ENCODE measurements at regions not wholly inside any gene's neighbourhood (a gene's known extent, or its start where the extent isn't known, plus 50 kb on each side); places are given as distances from the start of the nearest gene placed in this dataset.
A peak's percentile ranks its signal among the peaks of the same experiment; 100 is the strongest.

DNA sequence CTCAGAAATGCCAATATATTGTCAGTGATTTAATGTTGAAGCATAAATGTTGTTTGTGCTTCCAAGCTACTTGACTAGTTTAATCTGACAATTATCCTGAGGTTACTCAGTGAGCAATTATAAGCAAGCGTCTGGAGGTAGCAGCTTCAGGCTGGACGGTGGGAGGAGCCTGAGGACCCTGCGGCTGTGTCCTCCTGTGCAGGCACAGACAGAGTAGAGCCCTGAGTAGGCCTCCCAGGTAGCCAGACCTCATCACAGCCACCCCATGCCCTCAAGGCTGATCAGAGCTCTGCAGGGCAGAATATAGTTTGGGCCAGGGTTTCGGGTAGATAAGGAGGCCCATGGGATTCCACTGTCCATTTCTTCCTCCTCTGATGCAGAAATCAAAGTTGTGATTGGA is 153.6 kb downstream of the DRD1 start:
- H3K4me1 ChIP-seq (replicated peaks): peaks cover 48% of the 10 kb centered on the region
- DNase-seq (ENCODE audit: low read depth in 1 of 2, low spot score in 2 of 2): no peak
- H3K27me3 ChIP-seq (replicated peaks): no peaks in the 10 kb centered on the region
- H3K9me3 ChIP-seq (replicated peaks): no peaks in the 10 kb centered on the region
- H3K4me3 ChIP-seq: no peak overlapping the region
- no peak overlapping the region for H3K27ac ChIP-seq
- no peaks in the 10 kb centered on the region for H3K36me3 ChIP-seq

DNA sequence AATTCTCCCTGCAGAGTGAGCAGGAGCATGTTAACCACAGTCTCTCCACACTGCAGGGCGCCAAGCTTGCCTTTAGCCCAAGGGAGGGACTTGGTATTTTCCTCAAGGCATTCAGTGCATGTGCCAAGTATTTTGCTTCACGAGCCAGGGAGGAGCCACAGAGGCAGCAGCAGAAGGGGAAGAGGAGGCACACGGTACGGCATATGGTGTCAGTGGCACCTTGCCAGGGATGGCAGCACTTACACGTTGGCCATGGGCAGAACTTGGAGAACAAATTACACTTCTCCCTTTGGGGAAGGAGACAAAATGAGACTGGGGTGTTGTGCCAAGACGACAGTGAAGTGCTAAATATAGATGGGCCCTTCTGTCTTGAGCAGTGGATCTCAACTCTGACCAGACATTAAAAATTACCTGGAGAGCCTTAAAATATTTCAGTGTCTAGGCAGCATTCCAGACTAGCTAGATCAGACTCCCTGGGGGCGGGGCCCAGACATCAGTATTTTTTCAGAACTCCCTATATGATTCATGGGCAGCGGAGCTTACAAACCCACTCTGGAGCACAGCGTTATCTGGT is 155.8 kb downstream of the DRD1 start:
- peak; percentile 87 to 93 for DNase-seq (ENCODE audit: low read depth in 1 of 2, low spot score in 2 of 2)
- no peaks in the 10 kb centered on the region for H3K36me3 ChIP-seq
- H3K27ac ChIP-seq: peak overlapping the region; percentile 58
- H3K4me1 ChIP-seq (replicated peaks): peaks cover 55% of the 10 kb centered on the region
- H3K27me3 ChIP-seq (replicated peaks): no peaks in the 10 kb centered on the region
- no peaks in the 10 kb centered on the region for H3K9me3 ChIP-seq (replicated peaks)
- no peak overlapping the region for H3K4me3 ChIP-seq

DNA sequence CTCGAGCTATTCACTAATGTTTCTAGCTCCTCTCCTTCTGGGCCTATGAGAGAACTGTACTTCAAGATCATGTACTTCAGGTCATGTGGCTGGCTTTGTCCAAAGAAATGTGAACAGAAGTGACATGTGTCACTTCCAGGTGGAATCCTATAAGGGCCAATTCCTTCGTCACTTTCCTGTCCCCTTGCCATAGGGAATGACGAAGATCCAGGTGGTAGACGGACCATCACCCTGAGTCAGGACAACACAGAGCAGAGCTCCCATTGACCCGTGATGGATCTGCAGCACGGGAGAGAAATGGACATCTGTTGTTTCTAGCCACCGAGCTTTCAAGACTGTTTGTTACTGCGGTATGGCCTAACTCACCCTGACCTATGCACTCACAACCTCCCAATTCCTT is 157.0 kb downstream of the DRD1 start:
- no peaks in the 10 kb centered on the region for H3K36me3 ChIP-seq
- H3K27ac ChIP-seq: no peak overlapping the region; the same call in 1 of the 2 replicates
- H3K9me3 ChIP-seq (replicated peaks): no peaks in the 10 kb centered on the region
- H3K27me3 ChIP-seq (replicated peaks): no peaks in the 10 kb centered on the region
- H3K4me1 ChIP-seq (replicated peaks): peaks cover 47% of the 10 kb centered on the region
- no peak overlapping the region for H3K4me3 ChIP-seq
- DNase-seq (ENCODE audit: low read depth in 1 of 2, low spot score in 2 of 2): no peak

DNA sequence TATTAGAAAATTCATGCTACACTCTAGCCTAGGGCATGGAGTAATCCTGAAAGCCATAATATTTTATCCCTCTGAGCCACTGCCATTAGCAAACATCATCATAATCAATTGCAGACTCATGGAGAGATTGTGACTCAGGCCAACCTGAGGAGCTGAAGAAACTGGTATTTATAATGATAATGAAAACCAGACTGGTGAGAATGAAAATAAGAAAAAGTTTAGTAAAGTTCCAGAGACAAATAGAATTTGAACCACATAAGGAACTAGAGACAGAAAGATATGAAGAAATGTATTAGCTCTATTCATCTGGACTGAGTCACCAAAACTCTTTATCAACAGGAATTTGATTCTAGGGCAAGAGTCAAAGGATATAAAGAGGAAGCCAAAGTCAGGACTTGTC is 158.7 kb downstream of the DRD1 start:
- H3K9me3 ChIP-seq (replicated peaks): no peaks in the 10 kb centered on the region
- H3K4me3 ChIP-seq: no peak overlapping the region
- DNase-seq (ENCODE audit: low read depth in 1 of 2, low spot score in 2 of 2): peak in 1 of 2 experiments; percentile 25
- H3K4me1 ChIP-seq (replicated peaks): peaks cover 37% of the 10 kb centered on the region
- H3K36me3 ChIP-seq: no peaks in the 10 kb centered on the region
- H3K27me3 ChIP-seq (replicated peaks): no peaks in the 10 kb centered on the region
- no peak overlapping the region for H3K27ac ChIP-seq

DNA sequence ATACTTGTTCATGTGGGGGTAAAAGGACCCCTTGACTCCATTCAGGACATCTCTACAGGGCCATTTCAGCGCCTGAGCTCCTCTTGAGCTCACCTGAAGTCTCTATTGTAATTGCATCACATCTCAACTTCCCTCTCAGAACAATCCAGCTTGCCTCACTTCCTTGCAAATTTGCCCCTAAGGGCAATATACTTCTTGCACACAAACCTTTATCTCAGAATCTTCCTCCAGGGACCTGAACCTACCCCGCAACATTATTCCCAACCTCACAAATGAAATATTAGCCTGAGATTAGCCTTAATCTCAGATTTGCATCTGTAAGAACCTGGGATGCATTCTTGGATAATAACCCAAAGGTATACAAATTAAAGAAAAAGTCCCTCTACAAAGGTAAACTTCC is 159.2 kb downstream of the DRD1 start:
- no peak for DNase-seq (ENCODE audit: low read depth in 1 of 2, low spot score in 2 of 2)
- Histone ChIP-seq H3K9me3 (replicated peaks) (no peaks in the 10 kb centered on the region), H3K27me3 (replicated peaks) (no peaks in the 10 kb centered on the region), H3K36me3 (no peaks in the 10 kb centered on the region), H3K27ac (no peak overlapping the region), H3K4me3 (no peak overlapping the region), H3K4me1 (replicated peaks) (peaks cover 37% of the 10 kb centered on the region)

DNA sequence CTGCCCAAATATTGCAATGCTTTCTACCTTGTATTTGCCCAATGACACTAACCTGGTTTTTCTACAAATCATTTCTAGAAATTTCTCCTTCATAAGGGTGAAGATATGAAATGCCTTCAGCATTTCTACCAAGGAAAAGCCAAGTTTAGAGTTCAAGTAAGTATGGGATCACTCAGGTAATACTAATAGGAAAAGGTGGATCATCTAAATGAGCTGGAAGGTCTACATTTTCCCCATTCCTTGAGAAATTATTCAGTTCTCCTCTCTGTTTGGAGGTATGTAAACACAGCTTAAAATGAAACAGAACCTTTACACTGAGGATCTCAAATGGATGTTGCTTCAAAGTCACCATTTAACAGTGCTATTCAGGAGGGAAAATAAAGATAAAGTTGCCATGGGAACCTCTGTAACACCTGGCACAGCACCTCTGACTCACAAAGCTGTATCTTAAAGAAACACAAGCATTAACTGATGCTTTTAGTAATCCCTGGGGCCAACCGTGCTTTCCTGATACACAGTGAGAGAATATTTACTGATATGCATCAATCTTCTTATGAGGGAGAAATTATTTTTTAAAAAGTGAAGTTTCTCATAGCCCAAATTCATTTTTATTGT is 161.3 kb downstream of the DRD1 start:
- H3K27ac ChIP-seq: no peak overlapping the region
- DNase-seq (ENCODE audit: low read depth in 1 of 2, low spot score in 2 of 2): no peak
- no peaks in the 10 kb centered on the region for H3K36me3 ChIP-seq
- no peaks in the 10 kb centered on the region for H3K27me3 ChIP-seq (replicated peaks)
- H3K4me1 ChIP-seq (replicated peaks): peaks cover 23% of the 10 kb centered on the region
- no peak overlapping the region for H3K4me3 ChIP-seq
- H3K9me3 ChIP-seq (replicated peaks): no peaks in the 10 kb centered on the region

DNA sequence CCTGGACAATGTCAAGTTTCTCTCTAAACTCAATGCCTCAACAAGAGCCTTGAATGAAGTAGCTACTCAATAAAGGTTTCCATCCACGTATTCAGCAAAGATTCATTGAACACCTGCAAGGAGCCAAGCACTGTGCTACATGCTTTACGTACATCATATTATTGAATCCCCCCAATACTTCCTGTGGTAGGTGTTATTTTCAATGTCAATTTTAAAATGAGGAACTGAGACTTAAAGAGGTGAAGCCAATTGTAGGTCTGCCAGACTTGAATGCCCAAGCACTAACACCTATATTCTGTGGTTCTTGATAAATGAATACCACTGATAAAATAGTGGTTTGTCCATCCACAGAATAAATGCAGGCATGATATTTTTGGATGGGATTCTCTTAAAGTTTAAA is 162.3 kb downstream of the DRD1 start:
- no peak for DNase-seq (ENCODE audit: low read depth in 1 of 2, low spot score in 2 of 2)
- Histone ChIP-seq H3K27ac (no peak overlapping the region), H3K4me3 (no peak overlapping the region), H3K36me3 (no peaks in the 10 kb centered on the region), H3K4me1 (replicated peaks) (peaks cover 14% of the 10 kb centered on the region), H3K9me3 (replicated peaks) (no peaks in the 10 kb centered on the region), H3K27me3 (replicated peaks) (no peaks in the 10 kb centered on the region)

DNA sequence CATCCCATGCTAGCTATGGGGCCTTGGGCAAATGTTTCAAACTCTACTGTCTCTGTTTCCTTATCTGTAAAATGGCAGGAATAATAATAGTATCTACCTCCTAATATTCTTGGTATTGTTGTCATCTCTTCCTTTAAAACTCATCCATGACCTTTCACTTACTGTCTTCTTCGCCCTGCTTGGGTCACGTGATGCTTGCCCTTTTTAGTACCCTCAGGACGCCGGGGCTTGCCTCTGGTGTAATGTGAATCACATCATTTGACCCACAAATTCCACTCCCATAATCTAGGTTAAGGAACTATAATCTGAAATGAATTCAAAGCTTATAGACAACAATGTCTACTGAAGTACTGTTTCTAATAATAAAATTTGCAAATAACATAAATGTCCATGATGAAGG is 162.7 kb downstream of the DRD1 start:
- Histone ChIP-seq H3K4me1 (replicated peaks) (peaks cover 18% of the 10 kb centered on the region), H3K36me3 (no peaks in the 10 kb centered on the region), H3K4me3 (no peak overlapping the region), H3K27me3 (replicated peaks) (no peaks in the 10 kb centered on the region), H3K27ac (no peak overlapping the region), H3K9me3 (replicated peaks) (no peaks in the 10 kb centered on the region)
- no peak for DNase-seq (ENCODE audit: low read depth in 1 of 2, low spot score in 2 of 2)

DNA sequence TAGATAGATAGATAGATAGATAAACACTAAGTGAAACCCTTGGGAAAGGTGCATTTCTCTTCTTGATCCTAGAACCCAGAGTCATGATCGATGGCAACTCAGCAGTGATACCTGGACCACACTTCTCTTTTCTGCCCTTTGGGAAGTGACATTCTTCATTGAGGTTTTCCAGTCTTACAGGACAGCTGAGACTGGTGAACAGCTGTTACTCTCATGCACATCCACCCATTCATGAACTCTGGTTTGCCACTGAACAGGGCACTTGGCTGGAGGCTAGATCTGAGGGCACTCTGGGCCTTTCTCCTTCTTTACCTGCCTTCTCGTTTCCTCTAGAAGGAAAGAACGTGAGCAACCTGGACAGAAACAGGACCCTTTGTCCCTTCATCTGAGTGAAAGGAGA is 164.5 kb downstream of the DRD1 start:
- H3K4me1 ChIP-seq (replicated peaks): peaks cover 14% of the 10 kb centered on the region
- H3K36me3 ChIP-seq: no peaks in the 10 kb centered on the region
- H3K9me3 ChIP-seq (replicated peaks): no peaks in the 10 kb centered on the region
- no peaks in the 10 kb centered on the region for H3K27me3 ChIP-seq (replicated peaks)
- DNase-seq (ENCODE audit: low read depth in 1 of 2, low spot score in 2 of 2): no peak
- H3K4me3 ChIP-seq: no peak overlapping the region
- no peak overlapping the region for H3K27ac ChIP-seq

DNA sequence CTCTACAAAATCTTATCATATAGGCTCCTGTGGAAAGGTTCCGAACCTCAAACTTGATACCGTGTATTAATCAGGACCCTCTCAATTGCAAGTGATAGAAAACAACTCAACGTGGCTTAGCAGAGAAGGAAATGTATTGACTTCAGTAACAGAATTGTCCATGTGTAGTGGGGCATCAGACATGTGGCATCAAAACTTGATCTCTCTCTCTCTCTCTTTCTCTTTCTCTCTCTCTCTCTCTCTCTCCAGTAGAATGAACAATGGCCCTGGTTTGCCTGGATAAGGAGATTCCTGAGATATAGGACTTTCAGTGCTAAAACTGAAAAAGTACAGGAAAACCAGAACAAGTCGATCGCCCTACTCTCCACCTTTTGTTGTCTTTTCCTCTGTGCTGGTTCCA is 168.2 kb downstream of the DRD1 start:
- Histone ChIP-seq H3K27me3 (replicated peaks) (no peaks in the 10 kb centered on the region), H3K4me3 (no peak overlapping the region)
- peak in 1 of 2 experiments; percentile 73 for DNase-seq (ENCODE audit: low read depth in 1 of 2, low spot score in 2 of 2)

DNA sequence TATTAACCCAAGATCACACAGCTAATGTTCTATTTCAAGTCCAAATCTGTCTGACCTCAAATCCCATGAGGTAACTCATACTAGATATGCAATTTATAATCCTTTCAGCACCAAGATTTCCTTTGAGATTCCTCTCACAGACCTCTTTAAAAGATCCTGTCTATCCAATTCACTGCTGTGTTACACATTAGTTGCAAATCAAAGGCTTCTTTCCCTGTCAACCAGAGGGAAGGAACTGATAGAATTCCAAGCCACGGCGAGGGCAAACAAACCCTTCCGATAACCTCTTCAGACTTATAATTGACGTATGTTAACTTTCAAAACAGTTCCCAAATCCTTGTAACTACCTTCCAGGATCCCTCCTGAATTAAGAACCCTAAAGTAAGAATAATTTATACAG is 168.9 kb downstream of the DRD1 start:
- no peak overlapping the region for H3K27ac ChIP-seq
- DNase-seq (ENCODE audit: low read depth in 1 of 2, low spot score in 2 of 2): no peak
- H3K4me3 ChIP-seq: no peak overlapping the region
- peaks cover 14% of the 10 kb centered on the region for H3K4me1 ChIP-seq (replicated peaks)
- H3K9me3 ChIP-seq (replicated peaks): no peaks in the 10 kb centered on the region
- H3K27me3 ChIP-seq (replicated peaks): no peaks in the 10 kb centered on the region
- H3K36me3 ChIP-seq: no peaks in the 10 kb centered on the region

More for the DNA sequence above, 168.2 kb downstream of the DRD1 start:
- no peaks in the 10 kb centered on the region for H3K36me3 ChIP-seq
- no peaks in the 10 kb centered on the region for H3K9me3 ChIP-seq (replicated peaks)
- no peak overlapping the region for H3K27ac ChIP-seq
- H3K4me1 ChIP-seq (replicated peaks): peaks cover 14% of the 10 kb centered on the region

DNA sequence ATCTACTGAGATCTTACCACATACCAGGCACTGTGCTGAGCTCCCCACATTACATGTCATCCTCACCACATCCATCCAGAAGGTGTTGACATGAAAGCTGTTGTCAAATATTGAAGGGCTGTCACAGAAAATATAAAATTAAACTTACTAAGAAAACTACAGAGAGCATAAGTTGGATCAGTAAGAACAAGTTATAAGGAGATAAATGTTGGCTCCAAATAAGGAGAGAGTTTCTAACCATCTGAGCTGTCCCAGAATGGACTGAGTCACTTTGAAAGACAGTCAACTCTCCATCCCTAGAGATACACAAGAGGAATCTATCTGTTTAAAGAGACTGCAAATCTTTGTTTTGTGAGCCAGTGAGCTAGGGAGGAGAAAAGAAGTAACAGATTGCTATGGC is 169.8 kb downstream of the DRD1 start:
- Histone ChIP-seq H3K36me3 (no peaks in the 10 kb centered on the region), H3K27ac (no peak overlapping the region), H3K4me3 (no peak overlapping the region), H3K9me3 (replicated peaks) (no peaks in the 10 kb centered on the region), H3K27me3 (replicated peaks) (no peaks in the 10 kb centered on the region), H3K4me1 (replicated peaks) (peaks cover 14% of the 10 kb centered on the region)
- DNase-seq (ENCODE audit: low read depth in 1 of 2, low spot score in 2 of 2): no peak

DNA sequence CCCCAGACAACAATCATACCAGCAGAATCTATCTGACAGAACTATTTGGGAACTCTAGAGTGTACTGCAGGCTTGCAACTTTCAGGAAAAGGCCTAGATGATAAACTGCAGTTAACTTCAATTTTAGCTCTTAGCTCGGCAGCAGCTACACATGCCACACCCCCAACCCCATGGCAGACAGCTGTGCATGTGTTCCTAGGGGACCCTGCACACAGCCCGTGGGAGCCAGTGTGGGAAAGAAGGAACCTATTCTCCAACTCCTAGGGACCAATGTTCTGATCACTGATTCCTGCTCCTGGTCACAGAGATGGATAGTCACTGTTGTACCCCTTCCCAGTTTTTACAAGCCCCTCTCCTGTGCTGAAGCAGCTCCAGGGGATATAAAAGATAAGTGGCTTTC is 179.6 kb downstream of the DRD1 start:
- no peaks in the 10 kb centered on the region for H3K36me3 ChIP-seq
- H3K9me3 ChIP-seq (replicated peaks): no peaks in the 10 kb centered on the region; the same call in 1 of the 2 replicates
- DNase-seq (ENCODE audit: low read depth in 1 of 2, low spot score in 2 of 2): no peak
- H3K27ac ChIP-seq: no peak overlapping the region
- H3K27me3 ChIP-seq (replicated peaks): no peaks in the 10 kb centered on the region
- peaks cover 16% of the 10 kb centered on the region for H3K4me1 ChIP-seq (replicated peaks)
- H3K4me3 ChIP-seq: no peak overlapping the region

DNA sequence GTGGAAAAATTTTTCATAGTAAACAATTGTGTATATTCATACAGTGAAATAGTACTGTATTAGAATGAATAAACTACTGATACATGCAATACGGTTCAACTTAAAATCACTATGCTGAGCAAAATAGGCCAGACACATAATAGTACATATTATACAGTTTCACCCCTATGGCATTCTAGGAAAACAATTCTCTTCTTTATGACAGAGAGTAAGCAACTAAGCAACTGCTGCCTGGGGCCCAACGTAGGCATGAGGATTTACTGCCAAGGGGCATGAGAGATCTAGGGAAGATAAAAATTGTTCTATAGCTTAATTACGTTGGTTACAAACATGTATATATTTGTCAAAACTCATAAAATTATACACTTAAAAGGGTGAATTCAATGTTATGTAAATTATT is 180.2 kb downstream of the DRD1 start:
- Histone ChIP-seq H3K4me3 (no peak overlapping the region), H3K27me3 (replicated peaks) (no peaks in the 10 kb centered on the region), H3K36me3 (no peaks in the 10 kb centered on the region), H3K9me3 (replicated peaks) (no peaks in the 10 kb centered on the region; the same call in 1 of the 2 replicates), H3K27ac (no peak overlapping the region), H3K4me1 (replicated peaks) (peaks cover 16% of the 10 kb centered on the region)
- no peak for DNase-seq (ENCODE audit: low read depth in 1 of 2, low spot score in 2 of 2)

DNA sequence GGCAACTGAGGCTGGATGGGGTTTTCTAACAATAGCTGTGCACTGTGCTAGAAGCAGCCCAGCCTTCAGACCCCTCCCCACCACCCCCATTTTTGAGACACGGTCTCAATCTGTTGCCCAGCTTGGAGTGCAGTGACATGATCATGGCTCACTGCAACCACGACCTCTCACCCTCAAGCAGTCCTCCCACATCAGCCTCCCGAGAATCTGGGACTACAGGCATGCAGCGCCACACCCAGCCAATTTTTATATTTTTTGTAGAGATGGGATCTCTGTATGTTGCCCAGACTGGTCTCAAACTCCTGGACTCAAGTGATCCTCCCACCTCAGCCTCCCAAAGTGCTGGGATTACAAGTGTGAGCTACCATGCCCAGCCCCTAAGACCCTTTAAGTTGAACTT is 182.5 kb downstream of the DRD1 start:
- DNase-seq (ENCODE audit: low read depth in 1 of 2, low spot score in 2 of 2): no peak
- Histone ChIP-seq H3K9me3 (replicated peaks) (no peaks in the 10 kb centered on the region; the same call in 1 of the 2 replicates), H3K4me1 (replicated peaks) (peaks cover 16% of the 10 kb centered on the region), H3K4me3 (no peak overlapping the region), H3K27ac (no peak overlapping the region), H3K36me3 (no peaks in the 10 kb centered on the region), H3K27me3 (replicated peaks) (no peaks in the 10 kb centered on the region)
